WTC11 (cell line): ENCODE measurements at regions not wholly inside any gene's neighbourhood (a gene's known extent, or its start where the extent isn't known, plus 50 kb on each side); places are given as distances from the start of the nearest gene placed in this dataset.
"Not testable (repeated sequence)": the region's sequence is repeated elsewhere in the genome, so short reads cannot be mapped to it uniquely, and the experiment has no call there.

Experiments used
- ATAC-seq: fragments of 200-7000 bp; cut with Tn5 transposase; 2 replicates; pipeline ENCODE4 v1.10.0; 2021; ENCODE audit warnings: mild to moderate bottlenecking, moderate library complexity
- CTCF ChIA-PET: fragments of 300-600 bp; sonication (Branson Sonifier 250); formaldehyde crosslinking; loops from one replicate; lab custom pipeline; 2021; ENCODE audit warnings: antibody characterized with exemption; lab: Charles Lee
- POLR2A ChIA-PET: fragments of 350-600 bp; sonication (Branson Sonifier 250); formaldehyde crosslinking; loops from one replicate; lab custom pipeline; 2021; ENCODE audit warnings: antibody characterized with exemption; lab: Charles Lee
- DNase-seq: peaks from one replicate; pipeline ENCODE4 v3.0.0; 2021; ENCODE audit warnings: low spot score
- H3K27ac Mint-ChIP-seq: 2 replicates; pipeline ENCODE4 v1.8.0; 2021; ENCODE audit warnings: mixed read lengths
- H3K27me3 Mint-ChIP-seq: 2 replicates; pipeline ENCODE4 v1.8.0; 2021; ENCODE audit warnings: low read depth, mild to moderate bottlenecking, moderate library complexity, mixed read lengths
- H3K36me3 Mint-ChIP-seq: 2 replicates; pipeline ENCODE4 v1.8.0; 2021; ENCODE audit warnings: mixed read lengths
- H3K4me1 Mint-ChIP-seq: 2 replicates; pipeline ENCODE4 v1.8.0; 2022; ENCODE audit warnings: mixed read lengths
- H3K4me3 Mint-ChIP-seq: 2 replicates; pipeline ENCODE4 v1.8.0; 2021; ENCODE audit warnings: mild to moderate bottlenecking, moderate library complexity, mixed read lengths
- H3K9me3 Mint-ChIP-seq: 2 replicates; pipeline ENCODE4 v1.8.0; 2021; ENCODE audit warnings: mixed read lengths
- ATF3 ChIP-seq: sonication (generic); formaldehyde crosslinking; conservative IDR thresholded peaks from 2 replicates; pipeline ENCODE4 v1.8.1; 2022; ENCODE audit warnings: mild to moderate bottlenecking, missing genetic modification reagents
- E2F5 ChIP-seq: sonication (generic); formaldehyde crosslinking; IDR thresholded peaks from 2 replicates; pipeline ENCODE4 v1.8.1; 2022; ENCODE audit warnings: mild to moderate bottlenecking, moderate library complexity, missing genetic modification reagents
- ESRRA ChIP-seq: sonication (generic); formaldehyde crosslinking; IDR thresholded peaks from 2 replicates; pipeline ENCODE4 v1.8.1; 2022; ENCODE audit warnings: mild to moderate bottlenecking, missing genetic modification reagents, borderline replicate concordance
- GTF2I ChIP-seq: fragments of 250-450 bp; sonication (Bioruptor Pico); conservative IDR thresholded peaks from 2 replicates; pipeline ENCODE4 v1.4.0; 2021; ENCODE audit warnings: mild to moderate bottlenecking
- NFYB ChIP-seq: sonication (generic); formaldehyde crosslinking; conservative IDR thresholded peaks from 2 replicates; pipeline ENCODE4 v1.8.0; 2022; ENCODE audit warnings: low read depth, missing genetic modification reagents
- OVOL2 ChIP-seq: fragments of 250-450 bp; sonication (Bioruptor Pico); IDR thresholded peaks from 2 replicates; pipeline ENCODE4 v1.9.0; 2021; ENCODE audit warnings: mild to moderate bottlenecking, borderline replicate concordance
- PRDM15 ChIP-seq: sonication (generic); formaldehyde crosslinking; IDR thresholded peaks from 2 replicates; pipeline ENCODE4 v1.8.0; 2022; ENCODE audit warnings: missing genetic modification reagents
- TCF7 ChIP-seq: sonication (generic); formaldehyde crosslinking; IDR thresholded peaks from 2 replicates; pipeline ENCODE4 v1.8.0; 2022; ENCODE audit warnings: mild to moderate bottlenecking, low read depth, missing genetic modification reagents, moderate library complexity
- ZNF219 ChIP-seq: sonication (generic); formaldehyde crosslinking; IDR thresholded peaks from 2 replicates; pipeline ENCODE4 v1.8.0; 2023; ENCODE audit warnings: missing genetic modification reagents, mild to moderate bottlenecking, borderline replicate concordance
- ZNF263 ChIP-seq: sonication (generic); formaldehyde crosslinking; IDR thresholded peaks from 2 replicates; pipeline ENCODE4 v1.8.1; 2022; ENCODE audit warnings: low read depth, mild to moderate bottlenecking, moderate library complexity, missing genetic modification reagents
- ZNF396 ChIP-seq: fragments of 250-450 bp; sonication (Bioruptor Pico); IDR thresholded peaks from 2 replicates; pipeline ENCODE4 v1.8.0; 2021; ENCODE audit warnings: mild to moderate bottlenecking, moderate library complexity, borderline replicate concordance
- TF ChIP-seq, protein P1 (sequence below): fragments of 250-450 bp; sonication (Bioruptor Pico); conservative IDR thresholded peaks from 2 replicates; pipeline ENCODE4 v1.9.0; 2021; ENCODE audit warnings: mild to moderate bottlenecking
- TF ChIP-seq, protein P2 (sequence below): sonication (generic); formaldehyde crosslinking; IDR thresholded peaks from 2 replicates; pipeline ENCODE4 v1.8.0; 2023; ENCODE audit warnings: missing genetic modification reagents, mild to moderate bottlenecking, borderline replicate concordance
- TF ChIP-seq, protein P3 (sequence below): sonication (generic); formaldehyde crosslinking; IDR thresholded peaks from 2 replicates; pipeline ENCODE4 v1.8.1; 2023; ENCODE audit warnings: mild to moderate bottlenecking, missing genetic modification reagents, moderate library complexity
- TF ChIP-seq, protein P4 (sequence below): sonication (generic); formaldehyde crosslinking; IDR thresholded peaks from 2 replicates; pipeline ENCODE4 v1.8.1; 2023; ENCODE audit warnings: mild to moderate bottlenecking, missing genetic modification reagents, moderate library complexity

GRCh38 chrX:9298221-9298620, 166.6 kb upstream of the TBL1X start (continued):
- TF ChIP-seq, protein P1, sequence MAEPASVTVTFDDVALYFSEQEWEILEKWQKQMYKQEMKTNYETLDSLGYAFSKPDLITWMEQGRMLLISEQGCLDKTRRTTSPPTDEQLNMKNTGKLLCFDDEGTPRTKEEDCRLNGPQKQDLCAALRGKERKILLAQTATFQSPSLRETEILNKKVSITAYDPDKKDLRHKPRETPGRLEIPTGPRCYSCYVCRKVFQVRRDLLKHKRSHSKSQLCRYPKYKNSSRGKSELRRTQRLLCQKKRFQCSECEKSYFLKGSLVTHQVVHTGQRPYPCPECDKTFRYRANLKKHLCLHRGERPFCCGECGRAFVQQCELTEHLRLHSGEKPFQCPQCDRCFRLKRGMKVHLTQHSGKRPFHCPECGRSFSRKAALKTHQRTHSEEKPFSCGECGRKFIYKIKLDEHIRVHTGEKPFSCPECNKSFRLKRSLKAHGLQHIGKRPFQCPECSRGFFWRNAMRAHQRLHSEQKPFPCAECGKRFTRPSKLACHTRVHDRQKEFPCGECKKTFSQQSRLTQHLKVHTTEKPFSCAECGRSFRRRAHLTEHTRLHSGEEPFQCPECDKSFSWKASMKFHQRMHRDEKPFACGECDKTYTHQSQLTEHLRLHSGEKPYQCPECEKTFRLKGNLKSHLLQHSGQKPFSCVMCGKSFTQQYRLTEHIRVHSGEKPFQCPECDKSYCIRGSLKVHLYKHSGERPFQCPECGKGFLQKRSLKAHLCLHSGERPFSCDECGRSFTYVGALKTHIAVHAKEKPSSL: no peak
- TF ChIP-seq, protein P2, sequence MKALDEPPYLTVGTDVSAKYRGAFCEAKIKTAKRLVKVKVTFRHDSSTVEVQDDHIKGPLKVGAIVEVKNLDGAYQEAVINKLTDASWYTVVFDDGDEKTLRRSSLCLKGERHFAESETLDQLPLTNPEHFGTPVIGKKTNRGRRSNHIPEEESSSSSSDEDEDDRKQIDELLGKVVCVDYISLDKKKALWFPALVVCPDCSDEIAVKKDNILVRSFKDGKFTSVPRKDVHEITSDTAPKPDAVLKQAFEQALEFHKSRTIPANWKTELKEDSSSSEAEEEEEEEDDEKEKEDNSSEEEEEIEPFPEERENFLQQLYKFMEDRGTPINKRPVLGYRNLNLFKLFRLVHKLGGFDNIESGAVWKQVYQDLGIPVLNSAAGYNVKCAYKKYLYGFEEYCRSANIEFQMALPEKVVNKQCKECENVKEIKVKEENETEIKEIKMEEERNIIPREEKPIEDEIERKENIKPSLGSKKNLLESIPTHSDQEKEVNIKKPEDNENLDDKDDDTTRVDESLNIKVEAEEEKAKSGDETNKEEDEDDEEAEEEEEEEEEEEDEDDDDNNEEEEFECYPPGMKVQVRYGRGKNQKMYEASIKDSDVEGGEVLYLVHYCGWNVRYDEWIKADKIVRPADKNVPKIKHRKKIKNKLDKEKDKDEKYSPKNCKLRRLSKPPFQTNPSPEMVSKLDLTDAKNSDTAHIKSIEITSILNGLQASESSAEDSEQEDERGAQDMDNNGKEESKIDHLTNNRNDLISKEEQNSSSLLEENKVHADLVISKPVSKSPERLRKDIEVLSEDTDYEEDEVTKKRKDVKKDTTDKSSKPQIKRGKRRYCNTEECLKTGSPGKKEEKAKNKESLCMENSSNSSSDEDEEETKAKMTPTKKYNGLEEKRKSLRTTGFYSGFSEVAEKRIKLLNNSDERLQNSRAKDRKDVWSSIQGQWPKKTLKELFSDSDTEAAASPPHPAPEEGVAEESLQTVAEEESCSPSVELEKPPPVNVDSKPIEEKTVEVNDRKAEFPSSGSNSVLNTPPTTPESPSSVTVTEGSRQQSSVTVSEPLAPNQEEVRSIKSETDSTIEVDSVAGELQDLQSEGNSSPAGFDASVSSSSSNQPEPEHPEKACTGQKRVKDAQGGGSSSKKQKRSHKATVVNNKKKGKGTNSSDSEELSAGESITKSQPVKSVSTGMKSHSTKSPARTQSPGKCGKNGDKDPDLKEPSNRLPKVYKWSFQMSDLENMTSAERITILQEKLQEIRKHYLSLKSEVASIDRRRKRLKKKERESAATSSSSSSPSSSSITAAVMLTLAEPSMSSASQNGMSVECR (CRISPR knock-in tag): no peak

GRCh38 chrX:9299681-9300080, 165.2 kb upstream of the TBL1X start:
- CTCF ChIA-PET, H3K9me3 Mint-ChIP-seq, DNase-seq, H3K36me3 Mint-ChIP-seq, H3K4me1 Mint-ChIP-seq, POLR2A ChIA-PET, H3K27ac Mint-ChIP-seq, H3K4me3 Mint-ChIP-seq, ATAC-seq: not testable (repeated sequence)
- H3K27me3 Mint-ChIP-seq: peaks cover 11% of the 10 kb centered on the region

DNA sequence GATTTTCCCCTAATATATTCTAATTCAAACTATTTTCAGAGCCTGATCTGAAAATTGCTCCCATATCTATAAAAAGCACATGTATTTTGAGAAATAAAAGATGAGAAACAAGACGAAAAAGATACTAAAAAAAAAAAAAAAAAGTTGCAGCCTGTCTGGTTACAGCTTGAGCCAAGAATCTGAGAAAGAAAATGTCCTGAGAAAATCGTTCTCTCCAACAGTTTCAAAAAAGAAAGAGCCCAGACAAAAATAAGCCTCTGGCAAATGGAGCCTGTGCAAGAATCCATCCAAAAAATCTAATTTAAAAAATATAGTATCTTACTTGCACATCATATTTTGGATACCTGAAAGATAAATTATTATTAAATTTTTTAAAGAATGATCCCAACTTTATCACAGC, 163.0 kb upstream of the TBL1X start:
- Mint-ChIP-seq H3K9me3 (peaks cover 10% of the 10 kb centered on the region), H3K4me3 (no peak overlapping the region), H3K36me3 (peaks cover 5% of the 10 kb centered on the region), H3K27me3 (no peaks in the 10 kb centered on the region; the same call in 1 of the 2 replicates), H3K27ac (no peak overlapping the region), H3K4me1 (no peaks in the 10 kb centered on the region)
- ChIA-PET POLR2A (no interaction called here), CTCF (interaction anchor here (1.3 kb wide), 1 partner anchor 11 kb away, joined by 6 read pairs; no protein-coding TSS in a partner anchor)
- TF ChIP-seq PRDM15 (CRISPR knock-in tag): no peak
- TF ChIP-seq GTF2I (CRISPR knock-in tag): no peak
- TF ChIP-seq ESRRA (CRISPR knock-in tag): no peak
- TF ChIP-seq, protein P3, sequence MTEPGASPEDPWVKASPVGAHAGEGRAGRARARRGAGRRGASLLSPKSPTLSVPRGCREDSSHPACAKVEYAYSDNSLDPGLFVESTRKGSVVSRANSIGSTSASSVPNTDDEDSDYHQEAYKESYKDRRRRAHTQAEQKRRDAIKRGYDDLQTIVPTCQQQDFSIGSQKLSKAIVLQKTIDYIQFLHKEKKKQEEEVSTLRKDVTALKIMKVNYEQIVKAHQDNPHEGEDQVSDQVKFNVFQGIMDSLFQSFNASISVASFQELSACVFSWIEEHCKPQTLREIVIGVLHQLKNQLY (CRISPR knock-in tag): no peak
- no peak for TF ChIP-seq OVOL2 (CRISPR knock-in tag)
- TF ChIP-seq E2F5 (CRISPR knock-in tag): no peak
- TF ChIP-seq ZNF396 (CRISPR knock-in tag): no peak
- no peak for TF ChIP-seq ZNF263
- TF ChIP-seq, protein P4, sequence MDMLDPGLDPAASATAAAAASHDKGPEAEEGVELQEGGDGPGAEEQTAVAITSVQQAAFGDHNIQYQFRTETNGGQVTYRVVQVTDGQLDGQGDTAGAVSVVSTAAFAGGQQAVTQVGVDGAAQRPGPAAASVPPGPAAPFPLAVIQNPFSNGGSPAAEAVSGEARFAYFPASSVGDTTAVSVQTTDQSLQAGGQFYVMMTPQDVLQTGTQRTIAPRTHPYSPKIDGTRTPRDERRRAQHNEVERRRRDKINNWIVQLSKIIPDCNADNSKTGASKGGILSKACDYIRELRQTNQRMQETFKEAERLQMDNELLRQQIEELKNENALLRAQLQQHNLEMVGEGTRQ (CRISPR knock-in tag): no peak
- TF ChIP-seq ZNF219: no peak
- TF ChIP-seq ATF3 (CRISPR knock-in tag): no peak
- TF ChIP-seq NFYB: no peak
- TF ChIP-seq TCF7 (CRISPR knock-in tag): no peak
- ATAC-seq (no peak), DNase-seq (no peak)
